Keratinocyte (primary cell): ENCODE measurements at regions not wholly inside any gene's neighbourhood (a gene's known extent, or its start where the extent isn't known, plus 50 kb on each side); places are given as distances from the start of the nearest gene placed in this dataset.

Experiments
- DNase-seq: peaks from one replicate; pipeline ENCODE4 v3.0.0-alpha.2; 2011; ENCODE audit warnings: low read depth, missing footprints, low spot score
- FAIRE-seq: peaks from 2 replicates; lab custom pipeline; 2011; peaks lifted over from hg19 to GRCh38; lab: Jason Lieb, UNC
- H2AFZ ChIP-seq: 2 replicates; pipeline ENCODE4 v1.6.0; 2012; ENCODE audit warnings: low read length, control low read depth, inconsistent platforms; ENCODE audit not compliant: control insufficient read depth
- H3K27ac ChIP-seq: 2 replicates; pipeline ENCODE4 v1.5.1; 2011; ENCODE audit warnings: low read length; ENCODE audit not compliant: control insufficient read depth, insufficient read depth
- H3K27me3 ChIP-seq: 3 replicates; pipeline ENCODE4 v1.6.0; 2011; ENCODE audit warnings: low read length; ENCODE audit not compliant: control insufficient read depth, insufficient read depth; ENCODE audit errors: extremely low read depth
- H3K36me3 ChIP-seq, 2 experiments: 2 replicates in 1 of 2; 3 replicates in 1 of 2; pipeline ENCODE4 v1.5.1; 2011; ENCODE audit warnings: low read length in 2 of 2, mild to moderate bottlenecking in 1 of 2; ENCODE audit not compliant: control insufficient read depth in 2 of 2, insufficient read depth in 2 of 2; ENCODE audit errors: extremely low read depth in 1 of 2
- H3K4me1 ChIP-seq: 3 replicates; pipeline ENCODE4 v1.5.1; 2011; ENCODE audit warnings: low read length; ENCODE audit not compliant: control insufficient read depth, insufficient read depth; ENCODE audit errors: extremely low read depth
- H3K4me2 ChIP-seq: 3 replicates; pipeline ENCODE4 v1.6.0; 2011; ENCODE audit warnings: low read depth, low read length; ENCODE audit not compliant: control insufficient read depth, insufficient read depth; ENCODE audit errors: extremely low read depth
- H3K4me3 ChIP-seq, 3 experiments: fragments of 200-600 bp in 1 of 3; sonication (generic) in 1 of 3; 2 replicates in 2 of 3; 3 replicates in 1 of 3; pipeline ENCODE4 v1.5.1; 2011 to 2016; ENCODE audit warnings: low read length in 3 of 3, mild to moderate bottlenecking in 3 of 3, control low read depth in 2 of 3, inconsistent platforms in 1 of 3, low read depth in 1 of 3, mixed read lengths in 1 of 3, mixed run types in 1 of 3, moderate library complexity in 1 of 3; ENCODE audit not compliant: control insufficient read depth in 2 of 3, insufficient read depth in 2 of 3; ENCODE audit errors: extremely low read depth in 1 of 3
- H3K79me2 ChIP-seq: 2 replicates; pipeline ENCODE4 v1.6.0; 2012; ENCODE audit warnings: low read length; ENCODE audit not compliant: control insufficient read depth, insufficient read depth
- H3K9ac ChIP-seq: 3 replicates; pipeline ENCODE4 v1.6.0; 2011; ENCODE audit warnings: low read length; ENCODE audit not compliant: control insufficient read depth, insufficient read depth; ENCODE audit errors: extremely low read depth
- H3K9me1 ChIP-seq: 3 replicates; pipeline ENCODE4 v1.6.0; 2011; ENCODE audit warnings: low read length; ENCODE audit not compliant: control insufficient read depth, insufficient read depth; ENCODE audit errors: extremely low read depth
- H3K9me3 ChIP-seq: 2 replicates; pipeline ENCODE4 v1.5.1; 2012; ENCODE audit warnings: low read depth, low read length; ENCODE audit not compliant: control insufficient read depth
- H4K20me1 ChIP-seq: 3 replicates; pipeline ENCODE4 v1.6.0; 2011; ENCODE audit warnings: low read length; ENCODE audit not compliant: control insufficient read depth, insufficient read depth; ENCODE audit errors: extremely low read depth
- EZH2 ChIP-seq: IDR thresholded peaks from one replicate; pipeline ENCODE4 v1.6.1; 2012; ENCODE audit warnings: inconsistent platforms, mild to moderate bottlenecking, low read length, moderate library complexity
- dilution Hi-C: fragments of 300-500 bp; cut with MboI; formaldehyde crosslinking; loops from one replicate; pipeline ENCODE4 v1.7.0; 2020; ENCODE audit warnings: low sequenced_read_pairs; ENCODE audit not compliant: extremely low pct_ligation_motif_present
- TF ChIP-seq, protein P1 (sequence below), 3 experiments: IDR thresholded peaks in 1 of 3; conservative IDR thresholded peaks in 1 of 3; optimal IDR thresholded peaks in 1 of 3; 2 replicates in 2 of 3; 3 replicates in 1 of 3; pipeline versions ENCODE3 to v1.5.1; 2011; ENCODE audit warnings: low read length in 3 of 3, mild to moderate bottlenecking in 3 of 3, moderate library complexity in 2 of 3, control low read depth in 1 of 3, inconsistent platforms in 1 of 3; ENCODE audit not compliant: insufficient read depth in 2 of 3; ENCODE audit errors: extremely low read depth in 1 of 3

DNA sequence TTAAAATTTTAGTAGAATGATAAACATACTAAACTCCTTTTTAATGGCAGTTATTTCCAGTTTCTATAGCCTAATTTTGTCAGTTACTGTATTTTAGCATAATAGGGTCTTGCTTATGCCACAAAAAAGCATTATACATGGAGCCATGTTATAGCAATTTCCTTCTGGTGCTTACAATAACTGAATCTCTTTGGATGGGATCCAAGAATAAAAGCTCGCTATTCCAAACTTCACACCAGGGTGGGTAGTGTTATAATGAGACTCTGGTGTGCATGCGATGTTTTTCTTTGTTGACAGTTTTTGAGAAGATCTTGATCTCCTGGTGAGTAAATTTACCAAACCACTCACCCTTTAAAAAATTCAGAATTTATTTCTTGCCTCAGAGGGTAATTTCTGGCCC, 90.4 kb upstream of the CCDC91 start:
- H3K27ac ChIP-seq: no peak overlapping the region

DNA sequence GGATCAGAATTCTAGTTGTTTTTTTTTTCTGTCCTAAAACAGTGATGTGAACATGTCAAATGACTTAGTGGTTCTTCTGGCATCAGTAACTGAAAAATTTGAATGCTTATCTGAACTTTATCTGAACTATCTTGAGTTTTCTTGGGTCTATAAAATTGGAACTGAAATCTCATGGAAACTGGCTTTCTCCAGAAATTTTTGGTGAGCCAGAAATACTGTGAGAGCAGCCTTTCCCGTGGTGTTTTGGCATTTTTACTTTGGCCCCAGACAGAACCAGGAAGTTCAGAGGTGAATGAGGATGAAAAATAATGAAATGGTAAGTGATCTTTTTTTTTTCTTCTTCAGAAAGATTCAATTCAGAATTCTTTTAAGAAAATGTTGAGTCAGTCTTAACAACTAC, 89.5 kb upstream of the CCDC91 start:
- no peaks in the 10 kb centered on the region for H4K20me1 ChIP-seq
- no peaks in the 10 kb centered on the region for H3K9me3 ChIP-seq
- no peak overlapping the region for H3K4me2 ChIP-seq
- no peaks in the 10 kb centered on the region for H3K27me3 ChIP-seq
- H3K79me2 ChIP-seq: no peaks in the 10 kb centered on the region
- no peak overlapping the region for H2AFZ ChIP-seq
- no peaks in the 10 kb centered on the region for H3K4me1 ChIP-seq
- FAIRE-seq: no peak
- no peak overlapping the region for H3K9ac ChIP-seq
- dilution Hi-C loops: no loop called here
- no peak overlapping the region for H3K27ac ChIP-seq
- no peak for DNase-seq
- TF ChIP-seq EZH2: no peak
- TF ChIP-seq, protein P1, sequence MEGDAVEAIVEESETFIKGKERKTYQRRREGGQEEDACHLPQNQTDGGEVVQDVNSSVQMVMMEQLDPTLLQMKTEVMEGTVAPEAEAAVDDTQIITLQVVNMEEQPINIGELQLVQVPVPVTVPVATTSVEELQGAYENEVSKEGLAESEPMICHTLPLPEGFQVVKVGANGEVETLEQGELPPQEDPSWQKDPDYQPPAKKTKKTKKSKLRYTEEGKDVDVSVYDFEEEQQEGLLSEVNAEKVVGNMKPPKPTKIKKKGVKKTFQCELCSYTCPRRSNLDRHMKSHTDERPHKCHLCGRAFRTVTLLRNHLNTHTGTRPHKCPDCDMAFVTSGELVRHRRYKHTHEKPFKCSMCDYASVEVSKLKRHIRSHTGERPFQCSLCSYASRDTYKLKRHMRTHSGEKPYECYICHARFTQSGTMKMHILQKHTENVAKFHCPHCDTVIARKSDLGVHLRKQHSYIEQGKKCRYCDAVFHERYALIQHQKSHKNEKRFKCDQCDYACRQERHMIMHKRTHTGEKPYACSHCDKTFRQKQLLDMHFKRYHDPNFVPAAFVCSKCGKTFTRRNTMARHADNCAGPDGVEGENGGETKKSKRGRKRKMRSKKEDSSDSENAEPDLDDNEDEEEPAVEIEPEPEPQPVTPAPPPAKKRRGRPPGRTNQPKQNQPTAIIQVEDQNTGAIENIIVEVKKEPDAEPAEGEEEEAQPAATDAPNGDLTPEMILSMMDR (optimal IDR thresholded peaks at IDR 0.05 in 1 of 3, IDR thresholded peaks at IDR 0.05 in 1 of 3, conservative IDR thresholded peaks at IDR 0.05 in 1 of 3; ENCODE audit: extremely low read depth in 1 of 3, insufficient read depth in 2 of 3, low read length in 3 of 3): no peak
- no peaks in the 10 kb centered on the region for H3K9me1 ChIP-seq
- H3K4me3 ChIP-seq: no peak overlapping the region
- H3K36me3 ChIP-seq: no peaks in the 10 kb centered on the region

More for the DNA sequence above, 90.4 kb upstream of the CCDC91 start:
- Histone ChIP-seq H3K79me2 (no peaks in the 10 kb centered on the region), H3K4me2 (no peak overlapping the region), H3K36me3 (no peaks in the 10 kb centered on the region), H3K9ac (no peak overlapping the region), H2AFZ (no peak overlapping the region), H3K4me3 (no peak overlapping the region), H3K9me3 (no peaks in the 10 kb centered on the region), H4K20me1 (no peaks in the 10 kb centered on the region), H3K9me1 (no peaks in the 10 kb centered on the region), H3K4me1 (no peaks in the 10 kb centered on the region), H3K27me3 (no peaks in the 10 kb centered on the region)
- DNase-seq: no peak
- dilution Hi-C loops: no loop called here
- no peak for FAIRE-seq
- TF ChIP-seq, protein P1 (optimal IDR thresholded peaks at IDR 0.05 in 1 of 3, IDR thresholded peaks at IDR 0.05 in 1 of 3, conservative IDR thresholded peaks at IDR 0.05 in 1 of 3; ENCODE audit: extremely low read depth in 1 of 3, insufficient read depth in 2 of 3, low read length in 3 of 3): no peak
- TF ChIP-seq EZH2: no peak
